NOMO-1 treated with dmso at 0.1 percent for 144 hours (cell line): ENCODE measurements at regions not wholly inside any gene's neighbourhood (a gene's known extent, or its start where the extent isn't known, plus 50 kb on each side); places are given as distances from the start of the nearest gene placed in this dataset.
"Not testable (repeated sequence)": the region's sequence is repeated elsewhere in the genome, so short reads cannot be mapped to it uniquely, and the experiment has no call there.

ENCODE experiments used
- DNase-seq: peaks from one replicate; lab custom pipeline; 2025; ENCODE audit not compliant: unreplicated experiment; lab: John Stamatoyannopoulos, UW

DNA sequence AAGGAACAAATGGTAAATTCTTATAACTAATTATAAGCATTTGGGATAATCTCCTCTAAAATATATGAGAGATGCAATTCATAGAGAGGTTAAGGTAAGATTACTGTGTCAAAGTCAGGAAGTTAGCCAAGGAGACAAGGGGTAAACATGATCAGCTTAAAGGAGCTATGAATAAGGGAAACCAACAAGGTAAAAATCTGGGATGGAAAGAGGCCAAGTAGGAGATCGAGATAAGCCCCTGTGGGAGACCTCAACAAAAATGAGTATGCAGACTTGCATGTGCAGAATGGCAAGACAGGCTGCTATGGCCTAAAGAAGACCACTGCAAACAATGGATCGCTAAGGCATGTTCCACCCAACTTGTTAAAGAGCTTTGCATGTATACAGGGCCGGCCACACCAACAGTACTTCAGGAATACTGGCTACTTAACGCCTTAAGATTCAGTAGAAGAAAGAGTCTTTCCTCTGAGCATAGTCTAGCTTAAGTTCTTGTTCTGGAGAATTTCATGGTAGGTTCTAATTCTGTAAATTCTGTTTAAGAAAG lies 738.6 kb downstream of the GALC start:
- DNase-seq = no peak

- not testable (repeated sequence) for DNase-seq
Observed at GRCh38 chr14:87253791-87254190, 739.2 kb downstream of the GALC start.

GRCh38 chr14:87252103-87252502 lies 740.9 kb downstream of the GALC start:
- no peak for DNase-seq

DNA sequence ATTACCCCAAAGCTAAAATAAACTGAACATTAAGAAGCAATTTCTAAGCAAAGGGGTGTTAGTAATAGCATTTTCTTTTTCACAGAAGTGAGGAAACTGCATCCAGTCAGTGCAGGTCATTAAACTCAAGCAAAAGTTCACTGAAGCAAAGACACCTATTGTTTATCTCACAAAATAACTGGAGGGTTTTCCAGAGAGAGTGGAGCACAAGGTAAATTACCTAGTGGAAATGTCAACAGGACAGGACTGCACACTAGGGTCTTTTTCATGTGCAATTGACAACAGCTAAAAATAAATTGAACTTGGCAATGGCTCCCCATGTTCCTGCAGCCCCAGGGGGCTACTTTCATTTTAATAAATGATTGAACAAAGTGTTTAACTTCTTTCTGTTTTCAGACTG lies 742.0 kb downstream of the GALC start:
- DNase-seq = no peak

- no peak for DNase-seq
Observed at GRCh38 chr14:87241018-87241768, 751.8 kb downstream of the GALC start.

DNA sequence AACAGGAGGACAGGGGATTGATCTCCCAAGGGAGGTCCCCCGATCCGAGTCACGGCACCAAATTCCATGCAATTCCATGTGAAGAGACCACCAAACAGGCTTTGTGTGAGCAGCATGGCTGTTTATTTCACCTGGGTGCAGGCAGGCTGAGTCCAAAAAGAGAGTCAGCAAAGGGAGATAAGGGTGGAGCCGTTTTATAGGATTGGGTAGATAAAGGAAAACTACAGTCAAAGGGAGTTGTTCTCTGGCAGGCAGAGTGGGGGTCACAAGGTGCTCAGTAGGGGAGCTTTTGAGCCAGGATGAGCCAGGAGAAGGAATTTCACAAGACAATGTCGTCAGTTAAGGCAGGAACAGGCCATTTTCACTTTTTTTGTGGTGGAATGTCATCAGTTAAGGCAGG lies 752.7 kb downstream of the GALC start:
- DNase-seq = not testable (repeated sequence)

- DNase-seq = no peak
Observed at GRCh38 chr14:87233806-87234384, 759.1 kb downstream of the GALC start.

DNA sequence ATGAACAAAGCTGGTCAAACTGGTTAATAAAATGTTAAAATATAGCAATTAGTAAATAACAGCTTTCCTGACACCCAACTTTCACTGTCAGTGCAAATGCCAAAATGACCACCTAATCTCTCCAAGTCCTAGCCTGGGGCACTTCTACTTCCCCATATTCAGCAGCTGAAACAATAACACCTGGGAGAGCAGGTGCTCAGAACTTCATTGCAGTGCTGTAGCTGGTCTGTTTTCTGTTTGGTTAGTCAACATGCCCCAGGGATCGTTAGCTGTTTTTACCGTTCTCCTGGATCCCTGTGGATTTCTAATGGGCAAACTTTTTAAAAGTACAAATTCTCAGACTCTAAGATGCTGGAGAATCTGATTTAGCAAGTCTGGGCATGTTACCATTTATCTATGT lies 759.7 kb downstream of the GALC start:
- no peak for DNase-seq

DNA sequence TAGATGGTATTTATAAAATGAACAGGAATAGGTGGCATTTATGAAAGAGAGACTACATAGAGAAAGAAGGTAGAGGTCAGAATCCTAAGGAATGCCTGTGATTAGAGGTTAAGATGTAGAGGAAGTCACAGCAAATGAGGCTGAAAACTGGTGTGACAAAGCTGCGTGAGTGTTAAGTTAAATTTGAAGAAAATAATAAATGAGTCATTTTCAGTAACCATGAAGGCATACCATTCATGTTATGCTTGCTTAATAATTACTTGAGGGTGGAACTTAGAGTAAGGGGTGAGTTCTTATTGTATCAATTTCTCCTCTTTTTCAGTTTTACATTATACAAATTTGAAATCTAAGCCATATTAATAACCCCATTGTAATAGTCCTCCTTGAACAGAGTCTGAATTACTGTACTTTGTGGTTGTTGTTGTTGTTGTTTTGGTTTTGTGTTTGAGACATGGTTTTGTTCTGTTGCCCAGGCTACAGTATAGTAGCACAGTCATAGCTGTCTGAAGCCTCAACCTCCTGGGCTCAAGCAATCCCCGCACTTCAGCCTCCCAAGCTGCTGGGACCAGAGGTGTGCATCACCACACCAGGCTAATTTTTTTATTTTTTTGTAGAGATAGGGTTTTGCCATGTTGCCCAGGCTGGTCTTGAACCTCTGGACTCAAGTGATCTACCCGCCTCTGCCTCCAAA lies 761.5 kb downstream of the GALC start:
- no peak for DNase-seq

DNA sequence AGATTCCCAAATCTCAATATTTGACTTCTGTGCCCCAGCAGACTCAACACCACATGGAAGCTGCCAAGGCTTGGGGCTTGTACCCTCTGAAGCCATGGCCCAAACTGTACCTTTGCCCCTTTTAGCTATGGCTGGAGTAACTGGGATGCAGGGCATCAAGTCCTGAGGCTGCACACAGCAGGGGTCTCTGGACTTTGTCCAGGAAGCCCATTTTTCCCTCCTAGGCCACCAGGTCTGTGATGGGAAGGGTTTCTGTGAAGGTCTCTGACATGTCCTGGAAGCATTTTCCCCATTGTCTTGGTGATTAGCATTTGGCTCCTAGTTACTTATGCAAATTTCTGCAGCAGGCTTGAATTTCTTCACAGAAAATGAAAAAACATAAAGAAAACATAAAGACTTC lies 762.3 kb downstream of the GALC start:
- DNase-seq = no peak

DNA sequence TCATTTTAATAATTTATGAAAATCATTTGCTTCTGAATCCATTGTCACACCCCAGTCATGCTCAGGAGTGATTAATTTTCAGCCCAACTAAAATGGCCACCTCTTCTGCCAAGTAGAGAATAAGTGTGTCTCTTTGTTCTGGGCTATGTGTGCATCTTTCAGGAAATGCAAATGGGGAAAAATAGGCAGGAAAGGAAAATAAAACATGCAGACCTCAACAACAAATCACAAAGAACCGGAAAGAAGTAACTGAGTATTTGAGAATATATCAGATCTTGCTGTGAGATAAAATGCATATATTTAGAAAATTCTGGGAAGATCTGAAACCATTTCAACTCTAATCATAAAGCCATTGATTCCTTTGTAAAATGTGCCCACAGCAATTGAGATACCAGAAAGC lies 763.9 kb downstream of the GALC start:
- no peak for DNase-seq

- DNase-seq = no peak
Observed at GRCh38 chr14:87217023-87217422, 776.0 kb downstream of the GALC start.

DNA sequence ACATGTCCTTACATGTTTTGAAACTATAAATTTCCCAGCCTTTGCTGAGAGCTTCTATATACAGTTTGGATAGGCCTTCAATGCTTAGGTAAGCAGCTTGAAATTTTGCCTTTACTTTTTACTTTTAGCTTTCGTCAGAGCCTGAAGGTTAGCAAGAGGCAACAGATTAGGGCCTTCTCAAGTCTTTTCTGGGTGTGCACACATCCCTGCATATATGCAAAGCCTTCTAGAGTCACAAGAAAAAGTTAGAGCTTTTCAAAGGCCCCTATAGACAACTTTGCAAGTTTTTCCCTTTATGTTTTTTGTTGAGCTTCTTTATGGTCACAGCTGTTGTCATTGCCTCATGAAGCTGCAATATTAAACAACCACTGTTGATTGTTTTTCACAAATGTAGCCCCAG lies 778.4 kb downstream of the GALC start:
- no peak for DNase-seq

- DNase-seq = no peak
Observed at GRCh38 chr14:87207756-87208155, 785.2 kb downstream of the GALC start.

DNA sequence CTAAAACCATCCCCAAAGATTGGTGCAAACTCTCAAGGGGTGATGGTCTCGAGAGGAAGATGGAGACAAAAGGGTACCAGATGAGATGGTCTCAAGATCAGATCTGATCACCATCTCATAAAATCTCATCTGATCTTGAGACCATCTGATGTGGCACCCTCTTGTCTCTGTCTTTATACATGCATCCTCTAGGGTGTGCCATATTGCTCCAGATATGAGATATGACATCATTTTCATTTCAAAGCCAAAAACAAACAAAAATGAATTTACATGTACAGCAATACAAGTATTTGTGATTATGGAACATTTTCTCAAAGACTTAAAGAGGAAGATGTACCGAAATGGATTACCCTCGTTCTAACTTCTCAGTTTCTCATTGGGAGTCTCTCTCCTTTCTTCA lies 787.2 kb downstream of the GALC start:
- no peak for DNase-seq

GRCh38 chr14:87203346-87203745 lies 789.6 kb downstream of the GALC start:
- DNase-seq = no peak

GRCh38 chr14:87199381-87199780 lies 793.6 kb downstream of the GALC start:
- no peak for DNase-seq

- no peak for DNase-seq
Observed at GRCh38 chr14:87196436-87196835, 796.5 kb downstream of the GALC start.

GRCh38 chr14:87187786-87188185 lies 805.2 kb downstream of the GALC start:
- DNase-seq = no peak

DNA sequence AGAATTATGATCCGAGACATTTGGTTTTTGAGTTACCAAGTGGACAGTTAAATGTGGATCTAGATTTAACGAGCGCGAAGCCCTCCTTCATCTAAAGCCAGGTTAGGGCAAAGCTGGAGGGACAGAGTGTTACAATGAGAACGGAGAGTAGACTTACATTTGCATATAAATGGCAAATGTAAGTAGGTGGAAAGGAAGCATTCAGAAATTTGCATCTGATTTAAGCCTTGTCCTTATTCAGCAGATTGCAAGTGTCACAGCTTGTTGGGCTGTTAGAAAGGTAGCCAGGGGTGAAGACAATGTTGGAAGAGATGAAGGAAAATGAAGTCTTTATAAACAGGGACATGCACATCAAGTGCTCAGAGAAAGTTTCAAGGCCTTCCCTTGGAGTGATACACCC lies 806.2 kb downstream of the GALC start:
- no peak for DNase-seq

GRCh38 chr14:87185961-87186560 lies 806.9 kb downstream of the GALC start:
- no peak for DNase-seq

DNA sequence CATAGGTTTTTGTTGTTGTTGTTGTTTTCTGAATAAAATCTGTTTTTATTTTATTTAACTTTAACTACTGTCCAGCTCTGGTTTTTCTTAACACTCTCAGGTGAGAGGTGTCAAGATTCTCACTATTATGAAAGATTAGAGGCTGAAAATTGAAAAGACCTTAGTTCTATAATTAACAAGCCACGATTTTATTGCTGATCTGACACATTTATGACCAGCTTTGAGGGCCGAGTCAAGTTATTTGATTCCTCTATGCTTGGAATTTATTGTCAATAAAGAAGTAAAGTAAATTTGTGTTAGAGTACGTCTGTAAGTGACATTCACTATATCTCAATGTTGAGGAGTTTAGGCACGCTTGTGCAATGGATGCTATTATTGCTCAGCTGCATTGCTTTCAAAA lies 808.8 kb downstream of the GALC start:
- no peak for DNase-seq
